ENCODE measurements at regions not wholly inside any gene's neighbourhood (a gene's known extent, or its start where the extent isn't known, plus 50 kb on each side); places are given as distances from the start of the nearest gene placed in this dataset.

- H3K4me1 ChIP-seq = no peaks in the 10 kb centered on the region
- H3K27me3 ChIP-seq = no peaks in the 10 kb centered on the region
- H3K4me3 ChIP-seq = no peak overlapping the region
- no peak overlapping the region for H3K27ac ChIP-seq
- H3K9me3 ChIP-seq = no peaks in the 10 kb centered on the region
- ATAC-seq = no peak
- H3K36me3 ChIP-seq = no peaks in the 10 kb centered on the region
- no peak for TF ChIP-seq EP300 (IDR thresholded peaks at IDR 0.05)
- TF ChIP-seq POLR2AphosphoS5 (IDR thresholded peaks at IDR 0.05) = no peak
- TF ChIP-seq POLR2A (IDR thresholded peaks at IDR 0.05) = no peak
- no peak for TF ChIP-seq CTCF (IDR thresholded peaks at IDR 0.05)
Observed at GRCh38 chr21:18191139-18191538, 53.5 kb upstream of the CHODL start.

GRCh38 chr21:18178509-18178908, 66.1 kb upstream of the CHODL start:
- Histone ChIP-seq H3K4me1 (no peaks in the 10 kb centered on the region), H3K36me3 (no peaks in the 10 kb centered on the region), H3K9me3 (no peaks in the 10 kb centered on the region), H3K27me3 (no peaks in the 10 kb centered on the region), H3K27ac (no peak overlapping the region), H3K4me3 (no peak overlapping the region)
- no peak for ATAC-seq
- TF ChIP-seq POLR2A (IDR thresholded peaks at IDR 0.05) (no peak), POLR2AphosphoS5 (IDR thresholded peaks at IDR 0.05) (no peak), EP300 (IDR thresholded peaks at IDR 0.05) (no peak), CTCF (IDR thresholded peaks at IDR 0.05) (no peak)

- ATAC-seq = no peak
- Histone ChIP-seq H3K27me3 (no peaks in the 10 kb centered on the region), H3K4me1 (no peaks in the 10 kb centered on the region), H3K36me3 (no peaks in the 10 kb centered on the region), H3K4me3 (no peak overlapping the region), H3K9me3 (no peaks in the 10 kb centered on the region), H3K27ac (no peak overlapping the region)
- TF ChIP-seq EP300 (IDR thresholded peaks at IDR 0.05) (no peak), POLR2AphosphoS5 (IDR thresholded peaks at IDR 0.05) (no peak), CTCF (IDR thresholded peaks at IDR 0.05) (no peak), POLR2A (IDR thresholded peaks at IDR 0.05) (no peak)
Observed at GRCh38 chr21:18174370-18174769, 70.3 kb upstream of the CHODL start.

- Histone ChIP-seq H3K9me3 (no peaks in the 10 kb centered on the region), H3K27me3 (no peaks in the 10 kb centered on the region), H3K4me1 (no peaks in the 10 kb centered on the region), H3K36me3 (no peaks in the 10 kb centered on the region), H3K27ac (no peak overlapping the region), H3K4me3 (no peak overlapping the region)
- TF ChIP-seq CTCF (IDR thresholded peaks at IDR 0.05) (no peak), POLR2AphosphoS5 (IDR thresholded peaks at IDR 0.05) (no peak), POLR2A (IDR thresholded peaks at IDR 0.05) (no peak), EP300 (IDR thresholded peaks at IDR 0.05) (no peak)
- ATAC-seq = no peak
- WGBS, 2 donors (ENCODE audit: low coverage in 1 of 2) = 83 to 100% methylated on average over 1 of the region's 2 CpGs
Observed at GRCh38 chr21:18170829-18171228, 73.8 kb upstream of the CHODL start.

- no peak overlapping the region for H3K4me3 ChIP-seq
- H3K27ac ChIP-seq = no peak overlapping the region
- WGBS, 2 donors (ENCODE audit: low coverage in 1 of 2) = 71 to 97% methylated on average over 1 to 2 of the region's 2 CpGs
- H3K9me3 ChIP-seq = no peaks in the 10 kb centered on the region
- no peaks in the 10 kb centered on the region for H3K27me3 ChIP-seq
- H3K36me3 ChIP-seq = no peaks in the 10 kb centered on the region
- ATAC-seq = no peak
- H3K4me1 ChIP-seq = no peaks in the 10 kb centered on the region
- no peak for TF ChIP-seq EP300 (IDR thresholded peaks at IDR 0.05)
- TF ChIP-seq CTCF (IDR thresholded peaks at IDR 0.05) = no peak
- TF ChIP-seq POLR2A (IDR thresholded peaks at IDR 0.05) = no peak
- TF ChIP-seq POLR2AphosphoS5 (IDR thresholded peaks at IDR 0.05) = no peak
Observed at GRCh38 chr21:18170221-18170620, 74.4 kb upstream of the CHODL start.
